SKM-1 treated with dmso at 0.1 percent for 144 hours (cell line): ENCODE measurements at regions not wholly inside any gene's neighbourhood (a gene's known extent, or its start where the extent isn't known, plus 50 kb on each side); places are given as distances from the start of the nearest gene placed in this dataset.

ENCODE experiments used
- DNase-seq: peaks from one replicate; lab custom pipeline; 2025; ENCODE audit not compliant: unreplicated experiment; lab: John Stamatoyannopoulos, UW

GRCh38 chr6:132934496-132934895 is 120.1 kb downstream of the RPS12 start:
- peak; percentile 50 for DNase-seq

- no peak for DNase-seq
These were observed 122.3 kb downstream of the RPS12 start for GRCh38 chr6:132936646-132937045.

DNA sequence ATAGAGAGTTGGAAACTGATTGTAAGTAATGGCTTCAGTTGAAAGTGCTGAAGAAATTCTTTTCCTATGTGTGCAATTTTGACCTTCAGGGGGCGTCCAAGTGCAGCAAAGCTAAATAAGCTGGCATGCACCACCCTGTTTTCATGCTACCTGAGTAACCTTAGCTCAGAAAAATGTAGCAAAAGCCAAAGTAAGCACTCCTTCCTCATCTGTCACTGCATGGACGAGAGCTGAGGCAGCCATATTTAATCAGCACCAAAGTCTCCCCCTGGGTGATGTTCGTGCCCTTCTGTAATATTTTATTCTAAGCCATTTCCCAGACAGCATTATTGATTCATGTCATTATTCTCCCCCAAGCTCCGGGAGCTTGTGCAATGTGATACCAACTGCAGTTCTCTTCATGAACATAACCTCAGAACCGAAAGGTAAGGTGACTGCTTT is 123.1 kb downstream of the RPS12 start:
- peak; percentile 45 for DNase-seq

DNA sequence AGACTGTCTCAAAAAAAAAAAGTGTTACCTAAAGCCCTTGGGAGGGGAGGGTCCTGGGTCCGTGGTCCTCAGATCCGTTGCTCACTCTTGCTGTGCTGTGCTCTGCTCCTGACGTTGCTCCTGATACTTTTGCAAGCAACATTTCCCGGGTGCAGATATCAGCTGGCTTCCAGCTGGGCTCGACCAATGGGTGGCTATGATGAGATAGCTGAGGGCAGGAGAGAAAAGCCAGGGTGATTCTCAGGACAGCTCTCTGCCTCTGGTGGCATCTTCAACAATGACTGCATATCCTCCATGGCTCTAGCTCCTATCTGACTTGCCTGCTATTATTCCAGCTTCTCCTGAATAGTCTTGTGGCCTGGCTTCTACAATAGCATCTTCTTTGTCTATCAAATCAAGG is 134.5 kb downstream of the RPS12 start:
- DNase-seq: no peak

GRCh38 chr6:132950566-132950965 is 136.2 kb downstream of the RPS12 start:
- no peak for DNase-seq

DNA sequence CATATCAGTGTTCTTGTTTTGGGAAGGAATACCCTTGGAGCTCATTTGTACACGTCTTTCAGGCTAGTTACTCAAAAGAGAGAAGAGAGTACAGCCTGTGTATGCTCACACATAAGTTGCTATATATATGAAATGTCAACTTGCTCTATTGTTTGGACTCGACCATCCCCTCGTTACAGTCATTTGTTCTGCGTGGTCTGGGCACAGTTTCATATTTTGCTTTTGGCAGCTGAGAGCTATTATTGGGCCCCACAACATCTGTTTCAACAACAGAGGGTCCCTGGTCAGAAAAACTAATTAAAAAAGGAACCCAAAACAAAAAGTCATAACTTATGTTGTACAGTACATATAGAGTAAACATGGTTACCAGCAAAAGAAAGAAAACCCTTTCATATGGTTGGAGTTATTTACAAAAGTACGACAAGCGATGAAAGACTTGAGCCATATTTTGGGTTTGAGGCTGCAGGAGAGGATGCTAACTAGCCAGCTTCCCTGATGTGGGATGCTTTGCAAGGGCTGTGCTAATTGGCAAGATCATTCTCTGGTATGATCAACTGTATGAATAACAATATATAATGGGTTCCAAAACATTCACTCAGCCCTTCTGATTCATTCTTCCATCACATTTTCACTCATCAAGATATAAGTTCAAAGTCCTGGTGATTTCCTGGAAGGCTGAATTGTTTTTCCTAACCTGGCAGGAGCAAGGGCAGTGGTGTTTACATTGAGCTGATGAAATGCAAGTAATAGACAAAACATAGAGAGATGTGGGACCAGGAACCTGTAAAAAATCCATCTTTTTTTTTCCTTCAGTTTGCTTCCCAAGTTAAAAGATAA is 137.9 kb downstream of the RPS12 start:
- no peak for DNase-seq

DNA sequence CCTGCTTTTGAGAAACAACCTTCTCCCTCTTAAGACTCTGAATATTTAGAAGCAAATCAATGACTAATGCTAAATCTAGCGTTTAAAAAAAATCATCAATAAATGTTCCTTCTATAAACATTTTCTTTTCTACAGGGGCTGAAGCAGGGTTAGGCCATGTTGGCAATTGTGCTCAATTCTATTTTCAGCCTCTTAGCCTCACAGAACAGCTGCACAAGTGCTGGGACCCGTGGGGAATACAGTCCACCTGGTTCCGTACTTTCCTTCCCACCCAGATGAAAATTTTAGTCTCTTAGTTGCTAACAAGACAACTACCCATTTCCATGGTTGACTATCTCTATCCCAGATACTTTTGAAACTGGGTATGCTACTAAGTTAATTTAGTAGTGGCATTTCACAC is 138.6 kb downstream of the RPS12 start:
- DNase-seq: no peak

GRCh38 chr6:132954222-132954621 is 139.9 kb downstream of the RPS12 start:
- DNase-seq: no peak

DNA sequence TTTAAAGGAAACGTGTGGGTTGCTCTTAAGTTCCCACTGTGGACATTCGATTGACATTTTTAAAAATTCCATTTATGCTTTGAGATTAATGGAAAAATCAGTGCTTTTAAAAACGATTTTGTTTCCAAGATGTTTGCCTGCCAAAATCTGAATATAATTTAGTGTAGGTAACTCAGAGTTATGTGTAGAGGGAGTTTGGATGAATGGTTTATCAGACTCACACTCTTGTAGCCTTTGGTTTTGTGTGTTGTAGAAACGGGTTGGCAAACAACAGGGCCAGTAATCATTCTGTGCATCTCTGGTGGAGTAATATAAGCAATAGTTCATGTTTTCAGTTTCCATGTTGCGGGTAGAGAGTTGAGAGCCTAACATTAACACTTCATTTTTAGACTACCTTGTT is 140.6 kb downstream of the RPS12 start:
- DNase-seq: no peak

- DNase-seq: no peak
These were observed 145.4 kb downstream of the RPS12 start for GRCh38 chr6:132959639-132960326.

- DNase-seq: no peak
These were observed 146.4 kb downstream of the RPS12 start for GRCh38 chr6:132960720-132961119.

DNA sequence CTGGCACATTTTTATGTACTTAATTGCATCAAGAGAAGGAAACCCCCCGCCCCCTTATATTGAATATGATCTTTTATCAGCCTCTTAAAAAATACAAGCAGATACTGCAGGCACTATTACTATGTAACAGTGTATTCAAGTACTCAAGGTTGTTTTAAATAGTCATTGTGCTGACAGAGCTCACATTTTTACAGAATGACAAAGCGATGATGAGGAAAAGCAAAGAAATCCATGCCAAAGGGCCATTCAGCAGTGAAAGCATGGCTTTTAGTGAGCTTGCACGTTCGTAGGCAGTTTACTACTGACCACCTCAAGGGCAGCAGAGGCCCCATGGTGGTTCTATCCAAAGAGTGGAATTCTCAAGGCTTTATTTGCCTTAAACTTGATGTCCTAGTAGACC is 146.8 kb downstream of the RPS12 start:
- DNase-seq: no peak

GRCh38 chr6:132961610-132962009 is 147.2 kb downstream of the RPS12 start:
- no peak for DNase-seq

- peak; percentile 55 for DNase-seq
These were observed 148.8 kb downstream of the RPS12 start for GRCh38 chr6:132962936-132963868.

- no peak for DNase-seq
These were observed 149.9 kb downstream of the RPS12 start for GRCh38 chr6:132964101-132964867.

DNA sequence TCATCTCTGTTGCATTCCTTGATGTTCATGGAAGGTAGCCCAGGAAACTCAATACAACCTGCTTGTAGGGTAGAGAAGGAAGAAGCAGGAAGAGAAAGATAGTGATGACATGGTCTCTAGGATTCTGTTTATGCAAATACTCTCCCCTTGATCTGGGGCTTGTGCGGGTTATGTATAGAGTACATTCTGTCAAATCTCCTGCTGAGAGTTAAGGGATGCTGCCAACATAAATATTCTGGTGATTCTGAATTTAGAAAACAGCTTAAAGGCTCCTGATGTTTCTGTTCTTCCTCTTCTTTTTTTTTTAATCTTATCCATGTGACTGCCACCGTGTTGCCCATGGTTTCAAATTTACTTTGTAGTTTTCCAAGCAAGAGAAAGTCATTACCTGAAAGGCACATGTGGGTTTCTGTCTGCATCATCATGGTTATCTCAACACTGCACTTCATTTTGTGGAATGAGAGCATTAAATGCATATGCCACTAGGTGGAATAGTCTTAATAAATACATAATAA is 150.6 kb downstream of the RPS12 start:
- no peak for DNase-seq

DNA sequence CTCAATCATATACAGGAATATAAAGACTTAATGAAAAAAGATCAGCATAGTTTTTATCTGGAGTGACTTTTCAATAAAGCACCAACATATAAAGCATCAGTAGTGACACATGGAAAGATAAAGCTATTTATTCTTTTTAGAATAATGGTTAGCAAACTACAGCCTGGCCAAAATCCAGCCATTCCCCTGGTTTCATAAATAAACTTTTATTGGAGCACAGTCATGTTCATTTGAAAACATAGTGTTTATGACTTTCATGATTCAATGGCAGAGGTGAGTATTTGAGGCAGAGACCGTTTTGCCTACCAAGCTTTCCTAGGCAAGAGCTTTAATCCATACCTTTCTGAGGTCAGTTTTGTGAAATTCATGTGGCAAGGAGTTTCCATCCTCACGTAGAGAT is 153.5 kb downstream of the RPS12 start:
- no peak for DNase-seq

DNA sequence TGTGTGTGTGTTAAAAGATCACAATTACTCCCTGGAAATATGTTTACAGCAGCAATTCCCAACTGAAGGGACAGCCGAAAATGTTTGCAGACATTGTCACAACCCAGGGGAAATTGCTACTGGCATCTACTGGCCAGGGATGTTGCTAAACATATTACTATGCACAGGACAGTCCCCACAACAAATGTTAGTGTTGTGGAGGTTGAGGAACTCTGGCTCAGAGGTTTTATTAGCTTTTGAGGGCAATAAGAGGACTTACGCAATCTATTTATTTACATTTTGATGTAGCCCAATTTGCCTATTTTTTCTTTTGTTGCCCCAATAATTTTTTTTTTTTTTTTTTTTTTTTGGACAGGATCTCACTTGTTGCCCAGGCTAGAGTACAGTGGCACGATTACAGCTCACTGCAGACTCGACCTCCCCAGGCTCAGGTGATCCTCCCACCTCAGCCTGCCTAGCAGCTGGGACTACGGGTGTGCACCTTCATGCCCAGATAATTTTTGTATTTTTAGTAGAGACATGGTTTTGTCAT is 154.1 kb downstream of the RPS12 start:
- no peak for DNase-seq

DNA sequence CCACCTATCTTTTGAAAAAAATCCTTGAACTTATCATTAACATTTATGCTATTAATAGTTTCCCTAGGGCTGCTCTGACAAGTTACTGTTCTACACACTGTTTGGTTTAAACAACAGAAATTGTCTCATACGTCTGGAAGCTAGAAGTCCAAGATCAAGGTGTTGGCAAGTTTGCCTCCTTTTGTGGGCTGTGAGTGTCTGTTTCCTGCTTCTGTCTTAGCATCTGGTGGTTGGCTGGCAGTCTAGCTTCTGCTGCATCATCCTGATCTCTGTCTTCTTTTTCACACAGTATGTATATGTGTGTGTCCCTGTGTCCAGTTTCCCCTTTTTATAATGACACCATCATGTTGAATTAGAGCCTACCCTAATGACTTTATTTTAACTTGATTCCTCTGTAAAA is 154.8 kb downstream of the RPS12 start:
- no peak for DNase-seq

DNA sequence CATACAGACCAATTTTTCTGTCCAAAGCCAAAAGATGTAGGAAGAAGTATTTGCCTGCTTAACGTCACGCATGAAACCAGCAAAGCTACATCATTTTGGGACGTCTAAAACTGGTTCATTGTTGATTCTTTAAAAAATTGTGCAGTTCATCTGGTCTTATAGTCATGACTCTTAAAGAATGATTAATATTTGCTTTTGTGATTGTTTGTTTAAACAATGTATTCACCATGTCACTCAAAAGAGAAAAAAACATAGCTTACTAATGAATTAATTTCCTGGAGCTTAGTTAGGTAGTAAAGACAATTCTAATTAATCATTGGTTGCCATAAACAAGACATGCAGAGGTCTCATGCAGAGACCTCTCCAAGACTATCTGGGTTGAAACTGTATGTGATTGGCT is 157.3 kb downstream of the RPS12 start:
- no peak for DNase-seq
